HEK293 (cell line): ENCODE measurements at regions not wholly inside any gene's neighbourhood (a gene's known extent, or its start where the extent isn't known, plus 50 kb on each side); places are given as distances from the start of the nearest gene placed in this dataset.
"Not testable (repeated sequence)": the region's sequence is repeated elsewhere in the genome, so short reads cannot be mapped to it uniquely, and the experiment has no call there.

Experiments
- CTCF ChIA-PET: fragments of 350-600 bp; formaldehyde crosslinking; extraction: SDS; loops from one replicate; lab custom pipeline; 2021; ENCODE audit warnings: antibody characterized with exemption; lab: Yijun Ruan, JAX
- POLR2A ChIA-PET: fragments of 300-600 bp; formaldehyde crosslinking; extraction: SDS; loops from one replicate; lab custom pipeline; 2020; ENCODE audit warnings: antibody characterized with exemption, inconsistent platforms; lab: Yijun Ruan, JAX
- H3K27ac ChIP-seq: fragments of 200-500 bp; sonication (Bioruptor generic); 2 replicates; pipeline ENCODE4 v1.5.1; 2014; ENCODE audit warnings: low read depth, low read length, control low read depth, inconsistent platforms; ENCODE audit errors: extremely low read depth
- H3K36me3 ChIP-seq, 2 experiments: fragments of 200-500 bp in 1 of 2; sonication (Bioruptor generic) in 1 of 2; 1 replicate in 1 of 2; 2 replicates in 1 of 2; pipeline ENCODE4 v1.5.1; 2014 to 2017; ENCODE audit warnings: inconsistent platforms in 2 of 2, low read length in 2 of 2; ENCODE audit not compliant: control insufficient read depth in 2 of 2, insufficient read depth in 1 of 2
- H3K4me1 ChIP-seq: fragments of 200-500 bp; sonication (Bioruptor generic); 2 replicates; pipeline ENCODE4 v1.5.1; 2014; ENCODE audit warnings: mild to moderate bottlenecking, low read length, inconsistent platforms; ENCODE audit not compliant: control insufficient read depth, insufficient read depth
- H3K4me3 ChIP-seq: 2 replicates; pipeline ENCODE4 v1.5.1; 2011; ENCODE audit warnings: low read depth, mild to moderate bottlenecking, control low read depth, low read length, moderate library complexity
- H3K9me3 ChIP-seq: fragments of 200-500 bp; sonication (Bioruptor generic); 2 replicates; pipeline ENCODE4 v1.5.1; 2014; ENCODE audit warnings: low read depth, low read length, inconsistent platforms; ENCODE audit not compliant: control insufficient read depth, insufficient read depth
- AEBP2 ChIP-seq: fragments of 450-650 bp; formaldehyde crosslinking; IDR thresholded peaks from 2 replicates; pipeline ENCODE4 v1.5.1; 2016; ENCODE audit warnings: missing biosample characterization, missing genetic modification characterization, borderline replicate concordance
- ATF2 ChIP-seq: fragments of 450-650 bp; formaldehyde crosslinking; IDR thresholded peaks from 2 replicates; pipeline ENCODE4 v1.5.1; 2016; ENCODE audit warnings: missing biosample characterization, missing genetic modification characterization, low read depth
- CTCF ChIP-seq: fragments of 450-650 bp; formaldehyde crosslinking; IDR thresholded peaks from 2 replicates; pipeline ENCODE4 v1.5.1; 2016; ENCODE audit warnings: missing biosample characterization, missing genetic modification characterization
- HOXA7 ChIP-seq: sonication (generic); formaldehyde crosslinking; IDR thresholded peaks from 2 replicates; pipeline ENCODE4 v1.8.1; 2022; ENCODE audit warnings: missing genetic modification reagents, borderline replicate concordance
- HOXC10 ChIP-seq: sonication (generic); formaldehyde crosslinking; IDR thresholded peaks from 2 replicates; pipeline ENCODE4 v1.8.1; 2023; ENCODE audit warnings: mild to moderate bottlenecking, missing genetic modification reagents
- IKZF3 ChIP-seq: fragments of 450-650 bp; IDR thresholded peaks from 2 replicates; pipeline ENCODE4 v1.5.0; 2018; ENCODE audit warnings: missing biosample characterization, mild to moderate bottlenecking, missing genetic modification characterization, moderate library complexity
- KLF9 ChIP-seq: fragments of 450-650 bp; formaldehyde crosslinking; IDR thresholded peaks from 2 replicates; pipeline ENCODE4 v1.5.1; 2016; ENCODE audit warnings: missing biosample characterization, missing genetic modification characterization, low read depth
- OVOL3 ChIP-seq: fragments of 450-650 bp; formaldehyde crosslinking; IDR thresholded peaks from 2 replicates; pipeline ENCODE4 v1.5.1; 2016; ENCODE audit warnings: missing biosample characterization, missing genetic modification characterization
- REST ChIP-seq: fragments of 450-650 bp; formaldehyde crosslinking; IDR thresholded peaks from 2 replicates; pipeline ENCODE4 v1.5.1; 2016; ENCODE audit warnings: missing biosample characterization, missing genetic modification characterization
- SALL2 ChIP-seq: fragments of 450-650 bp; formaldehyde crosslinking; IDR thresholded peaks from 2 replicates; pipeline ENCODE4 v1.5.0; 2017; ENCODE audit warnings: missing biosample characterization, mild to moderate bottlenecking, missing genetic modification characterization, borderline replicate concordance
- TCF7L2 ChIP-seq: IDR thresholded peaks from 2 replicates; pipeline ENCODE4 v1.6.1; 2011; ENCODE audit warnings: low read depth, mild to moderate bottlenecking, inconsistent platforms, low read length, moderate library complexity, borderline replicate concordance
- ZBTB10 ChIP-seq: fragments of 450-650 bp; formaldehyde crosslinking; IDR thresholded peaks from 2 replicates; pipeline ENCODE4 v1.5.1; 2016; ENCODE audit warnings: missing biosample characterization, missing genetic modification characterization
- ZEB2 ChIP-seq: fragments of 450-650 bp; formaldehyde crosslinking; IDR thresholded peaks from 2 replicates; pipeline ENCODE4 v1.5.1; 2016; ENCODE audit warnings: missing biosample characterization, missing genetic modification characterization
- ZFP37 ChIP-seq: fragments of 450-650 bp; formaldehyde crosslinking; IDR thresholded peaks from 2 replicates; pipeline ENCODE4 v1.5.1; 2016; ENCODE audit warnings: missing biosample characterization, missing genetic modification characterization
- ZNF37A ChIP-seq: fragments of 450-650 bp; IDR thresholded peaks from 2 replicates; pipeline ENCODE4 v1.5.1; 2018; ENCODE audit warnings: missing biosample characterization, missing genetic modification characterization
- ZNF416 ChIP-seq: fragments of 450-650 bp; formaldehyde crosslinking; IDR thresholded peaks from 2 replicates; pipeline ENCODE4 v1.5.1; 2016; ENCODE audit warnings: missing biosample characterization, missing genetic modification characterization
- ZNF423 ChIP-seq: fragments of 450-650 bp; formaldehyde crosslinking; IDR thresholded peaks from 2 replicates; pipeline ENCODE4 v1.5.1; 2016; ENCODE audit warnings: missing biosample characterization, missing genetic modification characterization
- ZNF488 ChIP-seq: fragments of 450-650 bp; formaldehyde crosslinking; IDR thresholded peaks from 2 replicates; pipeline ENCODE4 v1.5.1; 2016; ENCODE audit warnings: missing biosample characterization, missing genetic modification characterization
- ZNF571 ChIP-seq: fragments of 450-650 bp; formaldehyde crosslinking; IDR thresholded peaks from 2 replicates; pipeline ENCODE4 v1.5.0; 2017; ENCODE audit warnings: missing biosample characterization, missing genetic modification characterization
- ZNF747 ChIP-seq: fragments of 450-650 bp; formaldehyde crosslinking; IDR thresholded peaks from 2 replicates; pipeline ENCODE4 v1.5.1; 2016; ENCODE audit warnings: missing biosample characterization, missing genetic modification characterization
- ZNF792 ChIP-seq: fragments of 450-650 bp; formaldehyde crosslinking; IDR thresholded peaks from 2 replicates; pipeline ENCODE4 v1.5.1; 2016; ENCODE audit warnings: missing biosample characterization, missing genetic modification characterization
- ZNF837 ChIP-seq: fragments of 450-650 bp; formaldehyde crosslinking; IDR thresholded peaks from 2 replicates; pipeline ENCODE4 v1.5.1; 2016; ENCODE audit warnings: missing biosample characterization, missing genetic modification characterization

GRCh38 chr15:47066392-47066791 lies 650.9 kb upstream of the SEMA6D start:
- Histone ChIP-seq H3K36me3 (no peaks in the 10 kb centered on the region), H3K4me1 (no peaks in the 10 kb centered on the region), H3K9me3 (no peaks in the 10 kb centered on the region), H3K4me3 (no peak overlapping the region), H3K27ac (no peak overlapping the region)
- ChIA-PET POLR2A (no interaction called here), CTCF (no interaction called here)
- TF ChIP-seq CTCF: no peak
- TF ChIP-seq ZNF416: no peak
- TF ChIP-seq OVOL3 (tag by site-specific recombination): no peak
- TF ChIP-seq ZFP37 (tag by site-specific recombination): no peak
- TF ChIP-seq ZNF571: no peak
- TF ChIP-seq KLF9 (tag by site-specific recombination): no peak
- TF ChIP-seq AEBP2 (tag by site-specific recombination): no peak
- TF ChIP-seq ZNF37A: no peak
- no peak for TF ChIP-seq REST (tag by site-specific recombination)
- no peak for TF ChIP-seq IKZF3 (tag by site-specific recombination)
- TF ChIP-seq ZNF747 (tag by site-specific recombination): no peak

- H3K4me1 ChIP-seq, H3K4me3 ChIP-seq, H3K27ac ChIP-seq, POLR2A ChIA-PET, CTCF ChIA-PET, H3K9me3 ChIP-seq, H3K36me3 ChIP-seq: not testable (repeated sequence)
- TF ChIP-seq ATF2: 0 out of 2 replicates have a peak, but pooled peaks have one; percentile 31
- TF ChIP-seq, all 188 proteins: peak for 1; not testable (repeated sequence) for 187
Measured at GRCh38 chr15:47077846-47078245, 639.5 kb upstream of the SEMA6D start.

- no peaks in the 10 kb centered on the region for H3K4me1 ChIP-seq
- H3K27ac ChIP-seq: no peak overlapping the region
- H3K9me3 ChIP-seq: no peaks in the 10 kb centered on the region
- ChIA-PET POLR2A (no interaction called here), CTCF (no interaction called here)
- no peak overlapping the region for H3K4me3 ChIP-seq
- H3K36me3 ChIP-seq: no peaks in the 10 kb centered on the region
- TF ChIP-seq ZBTB10 (tag by site-specific recombination): no peak
- no peak for TF ChIP-seq ZNF571
- no peak for TF ChIP-seq ZNF792 (tag by site-specific recombination)
- TF ChIP-seq HOXC10 (CRISPR knock-in tag): no peak
- TF ChIP-seq TCF7L2: no peak
- no peak for TF ChIP-seq ZNF837 (tag by site-specific recombination)
- no peak for TF ChIP-seq SALL2 (tag by site-specific recombination)
- no peak for TF ChIP-seq HOXA7 (CRISPR knock-in tag)
- TF ChIP-seq ZNF423: no peak
- TF ChIP-seq ZEB2 (tag by site-specific recombination): no peak
- no peak for TF ChIP-seq ZNF488
Measured at GRCh38 chr15:47095833-47096232, 621.5 kb upstream of the SEMA6D start.
